Heart right ventricle (tissue), 16 donors: ENCODE measurements at regions not wholly inside any gene's neighbourhood (a gene's known extent, or its start where the extent isn't known, plus 50 kb on each side); places are given as distances from the start of the nearest gene placed in this dataset.

ENCODE experiments used
- ATAC-seq, 8 donors: fragments of 200-7000 bp; cut with Tn5 transposase; one replicate each; pipeline ENCODE4 v1.9.1; 2020; ENCODE audit warnings: mild to moderate bottlenecking in 8 of 8, moderate library complexity in 8 of 8, moderate number of reproducible peaks in 1 of 8
- DNase-seq, 2 donors: peaks; one replicate each; pipeline ENCODE4 v3.0.0-alpha.2; 2020
- H3K27ac ChIP-seq, 10 donors: fragments of 200-600 bp; sonication (generic) in 2 of 10; one replicate each; pipeline versions ENCODE4 v1.5.0 to v1.8.0; 2020 to 2022; ENCODE audit warnings: mild to moderate bottlenecking in 3 of 10
- H3K27me3 ChIP-seq, 7 donors: fragments of 200-600 bp; one replicate each; pipeline ENCODE4 v1.8.0; 2021 to 2022; ENCODE audit warnings: mild to moderate bottlenecking in 2 of 7
- H3K36me3 ChIP-seq, 9 donors: fragments of 200-600 bp; sonication (generic) in 1 of 9; one replicate each; pipeline versions ENCODE4 v1.5.0 to v1.8.0; 2020 to 2022; ENCODE audit warnings: mild to moderate bottlenecking in 2 of 9
- H3K4me1 ChIP-seq, 9 donors: fragments of 200-600 bp; sonication (generic) in 1 of 9; one replicate each; pipeline versions ENCODE4 v1.5.0 to v1.8.0; 2020 to 2022; ENCODE audit warnings: mild to moderate bottlenecking in 4 of 9
- H3K4me3 ChIP-seq, 10 donors: fragments of 200-600 bp; sonication (generic) in 2 of 10; one replicate each; pipeline versions ENCODE4 v1.5.0 to v1.8.0; 2020 to 2022; ENCODE audit warnings: mild to moderate bottlenecking in 7 of 10, moderate library complexity in 2 of 10
- H3K9me3 ChIP-seq, 11 donors: fragments of 200-600 bp in 10 of 11; sonication (generic) in 2 of 11; one replicate each; pipeline versions ENCODE4 v1.5.0 to v1.8.0; 2013 to 2022; ENCODE audit warnings: mild to moderate bottlenecking in 2 of 11, control low read depth in 1 of 11, moderate library complexity in 1 of 11
- CTCF ChIP-seq, 9 donors: fragments of 200-600 bp; sonication (generic) in 2 of 9; IDR thresholded peaks; one replicate each; pipeline versions ENCODE4 v1.5.0 to v1.8.0; 2021 to 2022; ENCODE audit warnings: antibody characterized with exemption in 9 of 9, mild to moderate bottlenecking in 5 of 9, moderate library complexity in 1 of 9
- WGBS, 2 donors: extraction: QIAGEN DNeasy Blood & Tissue Kit; methylation state at CpG; one replicate each; pipeline ENCODE4 v1.1.7; 2013; ENCODE audit warnings: inconsistent platforms in 1 of 2; 5-methylcytosine and 5-hydroxymethylcytosine counted together
- intact Hi-C, 10 donors: fragments of 100-400 bp; cut with DNase I; formaldehyde crosslinking; loops; one replicate each; pipeline versions ENCODE4 v1.11.1 to v1.14.2; 2022
- donor health status: Arrhythmogenic right ventricular cardiomyopathy.
- donor health status: ischemic (EF 13 %, LVEDD 7.1; RV severe dilation, severe dysfunction).
- donor health status: healthy with polysubstance abuse.
- donor health status: DM: no; HTN: yes; CAD: no.
- donor health status: DM: no; HTN: no; CAD: no.
- donor health status: ischemic (EF 25% LVEDD 6.9; RV normal size, moderate dysfunction).
- donor health status: ischemic (EF 25% LVEDD 5.7; RV mildly dilated, moderate dysfunction).
- donor health status: healthy.
- donor health status: DM: yes; HTN: yes; CAD: no.
- donor health status: Ischemic cardiomyopathy.
- donor health status: ischemic (EF 35%, LVEDD 5.7; RV mildly dilated, moderate dysfunction).
- donor health status: nonischemic (EF 11% LVEDD 7.7; RV severe dilation, severe dysfunction).
- donor health status: DM: yes; HTN: yes; CAD: no.
- donor health status: PGD.
- donor health status: ischemic (EF 29% LVEDD 5.4; RV normal size, mild dysfunction).
- donor health status: nonischemic (EF 23%, LVEDD 6.1; RV moderate dilation, normal function).

GRCh38 chr17:56009795-56010651, 143.3 kb upstream of the ANKFN1 start:
- Histone ChIP-seq H3K27me3 (no peaks in the 10 kb centered on the region), H3K4me3 (no peak overlapping the region), H3K9me3 (peaks cover 0 to 16% (median 9%) of the 10 kb centered on the region in 11 donors), H3K4me1 (no peaks in the 10 kb centered on the region), H3K36me3 (no peaks in the 10 kb centered on the region), H3K27ac (no peak overlapping the region)
- intact Hi-C loops: no loop called here
- TF ChIP-seq CTCF (IDR thresholded peaks at IDR 0.05): no peak
- DNase-seq (no peak), ATAC-seq (no peak)
- WGBS, 2 donors: 55 to 61% methylated on average over 5 of the region's 5 CpGs

- DNase-seq: no peak
- intact Hi-C loops: no loop called here
- 76 to 82% methylated on average over 4 of the region's 4 CpGs for WGBS, 2 donors
- no peaks in the 10 kb centered on the region for H3K27me3 ChIP-seq
- no peak for ATAC-seq
- H3K4me3 ChIP-seq: no peak overlapping the region
- peaks cover 0 to 16% (median 9%) of the 10 kb centered on the region in 11 donors for H3K9me3 ChIP-seq
- H3K4me1 ChIP-seq: no peaks in the 10 kb centered on the region
- H3K27ac ChIP-seq: no peak overlapping the region
- no peaks in the 10 kb centered on the region for H3K36me3 ChIP-seq
- no peak for TF ChIP-seq CTCF (IDR thresholded peaks at IDR 0.05)
These were observed 141.7 kb upstream of the ANKFN1 start for GRCh38 chr17:56011406-56012131.

DNA sequence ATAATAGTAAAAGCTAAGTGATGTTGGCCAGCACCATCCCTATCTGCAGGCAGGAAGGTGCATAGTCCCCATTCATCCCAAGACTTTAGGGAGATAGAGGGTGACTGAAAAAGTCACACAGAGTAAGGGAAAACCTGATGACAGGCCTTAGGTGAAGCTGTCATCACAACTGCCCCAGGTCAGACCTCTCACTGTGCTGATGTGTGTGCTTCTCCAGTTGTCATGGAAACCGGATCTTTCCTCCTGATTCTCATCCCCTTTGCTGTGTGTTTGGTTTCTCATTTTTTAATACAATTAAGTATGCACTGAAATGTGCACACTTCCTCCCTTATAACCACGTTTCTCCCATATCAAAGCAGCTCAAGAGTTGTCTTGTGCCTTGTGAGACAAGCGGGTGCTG, 135.1 kb upstream of the ANKFN1 start:
- no peak for DNase-seq
- no peak for ATAC-seq
- H3K9me3 ChIP-seq: peaks cover 0 to 8% (median 2%) of the 10 kb centered on the region in 11 donors
- no peak for TF ChIP-seq CTCF (IDR thresholded peaks at IDR 0.05)
- H3K27ac ChIP-seq: no peak overlapping the region
- H3K36me3 ChIP-seq: no peaks in the 10 kb centered on the region
- H3K27me3 ChIP-seq: peaks cover 0 to 23% (median 0%) of the 10 kb centered on the region in 7 donors
- WGBS, 2 donors: 18 to 34% methylated on average over 3 of the region's 3 CpGs
- no peaks in the 10 kb centered on the region for H3K4me1 ChIP-seq
- no peak overlapping the region for H3K4me3 ChIP-seq
- intact Hi-C loops: no loop called here

- H3K4me3 ChIP-seq: no peak overlapping the region
- TF ChIP-seq CTCF (IDR thresholded peaks at IDR 0.05): no peak
- intact Hi-C loops: no loop called here
- 57 to 67% methylated on average over 2 of the region's 2 CpGs for WGBS, 2 donors
- no peak overlapping the region for H3K27ac ChIP-seq
- ATAC-seq: no peak
- no peaks in the 10 kb centered on the region for H3K9me3 ChIP-seq
- no peak for DNase-seq
- H3K27me3 ChIP-seq: peaks cover 0 to 23% (median 0%) of the 10 kb centered on the region in 7 donors
- H3K36me3 ChIP-seq: no peaks in the 10 kb centered on the region
- no peaks in the 10 kb centered on the region for H3K4me1 ChIP-seq
These were observed 132.9 kb upstream of the ANKFN1 start for GRCh38 chr17:56020369-56020768.
